ENCODE measurements at regions not wholly inside any gene's neighbourhood (a gene's known extent, or its start where the extent isn't known, plus 50 kb on each side); places are given as distances from the start of the nearest gene placed in this dataset.
A peak's percentile ranks its signal among the peaks of the same experiment; 100 is the strongest.

DNA sequence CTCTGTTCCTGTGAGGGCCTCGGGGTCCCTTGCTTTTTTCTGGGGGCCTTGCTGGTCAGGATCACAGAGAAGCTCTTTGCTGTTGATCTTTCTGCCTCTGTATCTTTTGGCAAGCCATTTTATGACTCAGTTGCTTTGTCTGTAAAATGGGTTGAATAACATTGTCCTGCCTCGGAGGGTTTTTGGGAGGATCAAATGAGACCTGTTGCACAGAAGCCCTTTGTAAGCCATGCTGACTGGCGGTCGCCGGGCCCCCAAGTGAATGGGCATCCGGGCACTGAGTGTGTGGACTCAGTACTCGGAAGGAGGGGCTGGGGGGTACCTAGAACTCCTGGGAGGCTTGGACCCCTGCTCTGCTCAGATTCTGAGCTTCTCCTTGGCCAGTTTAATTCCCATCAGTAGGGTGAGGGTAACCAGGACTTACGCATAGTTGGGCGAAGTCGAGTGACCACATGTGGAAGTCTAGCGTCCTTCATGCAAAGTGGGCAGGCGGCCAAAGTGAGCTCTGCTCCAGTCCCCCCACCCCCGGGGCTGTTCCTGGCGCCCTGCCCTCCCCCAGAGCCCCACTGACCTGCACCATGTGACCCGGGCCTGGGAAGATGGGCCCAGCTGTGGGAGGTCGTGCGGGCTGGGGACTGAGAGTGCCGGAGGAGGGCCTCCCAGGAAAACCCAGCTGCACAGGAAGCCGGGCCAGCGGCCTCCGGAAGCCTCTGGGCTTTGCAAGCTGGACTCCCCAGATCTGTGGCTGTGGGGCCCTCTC, 284.0 kb downstream of the SEC14L1 start:
- TF ChIP-seq, protein P1, sequence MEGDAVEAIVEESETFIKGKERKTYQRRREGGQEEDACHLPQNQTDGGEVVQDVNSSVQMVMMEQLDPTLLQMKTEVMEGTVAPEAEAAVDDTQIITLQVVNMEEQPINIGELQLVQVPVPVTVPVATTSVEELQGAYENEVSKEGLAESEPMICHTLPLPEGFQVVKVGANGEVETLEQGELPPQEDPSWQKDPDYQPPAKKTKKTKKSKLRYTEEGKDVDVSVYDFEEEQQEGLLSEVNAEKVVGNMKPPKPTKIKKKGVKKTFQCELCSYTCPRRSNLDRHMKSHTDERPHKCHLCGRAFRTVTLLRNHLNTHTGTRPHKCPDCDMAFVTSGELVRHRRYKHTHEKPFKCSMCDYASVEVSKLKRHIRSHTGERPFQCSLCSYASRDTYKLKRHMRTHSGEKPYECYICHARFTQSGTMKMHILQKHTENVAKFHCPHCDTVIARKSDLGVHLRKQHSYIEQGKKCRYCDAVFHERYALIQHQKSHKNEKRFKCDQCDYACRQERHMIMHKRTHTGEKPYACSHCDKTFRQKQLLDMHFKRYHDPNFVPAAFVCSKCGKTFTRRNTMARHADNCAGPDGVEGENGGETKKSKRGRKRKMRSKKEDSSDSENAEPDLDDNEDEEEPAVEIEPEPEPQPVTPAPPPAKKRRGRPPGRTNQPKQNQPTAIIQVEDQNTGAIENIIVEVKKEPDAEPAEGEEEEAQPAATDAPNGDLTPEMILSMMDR (IDR thresholded peaks at IDR 0.05), result peak in 1 of 12 donors; percentile 24
- TF ChIP-seq POLR2A (IDR thresholded peaks at IDR 0.05), result no peak
- H3K27me3 ChIP-seq, result no peaks in the 10 kb centered on the region
- ATAC-seq (peak; percentile 47 to 75 (median 57)), DNase-seq (peak; percentile 94 to 98 (median 96))
- H3K4me3 ChIP-seq, result no peak overlapping the region
- peaks cover 0 to 2% (median 0%) of the 10 kb centered on the region in 9 donors for H3K36me3 ChIP-seq
- peak overlapping the region; percentile 43 to 97 (median 80) for H3K27ac ChIP-seq
- 19 to 28% (median 22%) methylated on average over 16 to 21 of the region's 21 CpGs for WGBS, 4 donors
- H3K9me3 ChIP-seq, result no peaks in the 10 kb centered on the region
- H3K4me1 ChIP-seq, result peaks cover 36 to 100% (median 99%) of the 10 kb centered on the region in 12 donors
- intact Hi-C loops (cut with DNase I), result loop anchor here (5.0 to 10.0 kb wide), 4 partner anchors 37 to 92 kb away; no protein-coding TSS in a partner anchor

DNA sequence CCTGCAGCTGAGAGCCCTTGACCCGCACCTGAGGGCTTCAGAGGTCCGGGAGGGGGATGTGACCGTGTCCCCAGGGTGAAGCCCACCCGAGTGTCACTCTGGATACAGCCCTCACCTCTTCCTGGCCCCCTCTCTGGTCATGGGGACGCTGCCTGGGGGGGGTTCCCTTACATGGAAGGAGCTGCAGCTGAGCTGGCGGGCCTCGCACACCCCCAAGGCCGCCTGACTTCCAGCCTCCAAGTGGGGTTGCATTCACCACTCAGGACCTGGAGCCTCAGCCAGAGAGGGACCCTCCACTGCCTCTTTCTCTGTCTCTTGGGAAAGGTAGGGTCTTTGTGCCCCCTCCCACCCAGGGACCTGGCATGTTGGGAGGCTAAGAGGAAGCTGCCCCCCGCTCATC, 284.6 kb downstream of the SEC14L1 start:
- intact Hi-C loops (cut with DNase I), result loop anchor here in 8 of 10 donors (5.0 to 10.0 kb wide), 3 partner anchors 51 to 93 kb away; no protein-coding TSS in a partner anchor
- TF ChIP-seq, protein P1 (IDR thresholded peaks at IDR 0.05), result peak in 1 of 12 donors; percentile 24
- TF ChIP-seq POLR2A (IDR thresholded peaks at IDR 0.05), result no peak
- ATAC-seq (no peak), DNase-seq (peak in 1 of 5 donors; percentile 65)
- no peaks in the 10 kb centered on the region for H3K9me3 ChIP-seq
- H3K4me3 ChIP-seq, result no peak overlapping the region
- H3K27ac ChIP-seq, result peak overlapping the region; percentile 69 to 97 (median 80)
- peaks cover 33 to 100% (median 98%) of the 10 kb centered on the region in 12 donors for H3K4me1 ChIP-seq
- peaks cover 0 to 2% (median 0%) of the 10 kb centered on the region in 9 donors for H3K36me3 ChIP-seq
- WGBS, 4 donors, result 30 to 52% (median 42%) methylated on average over 7 to 9 of the region's 9 CpGs
- no peaks in the 10 kb centered on the region for H3K27me3 ChIP-seq

- TF ChIP-seq, protein P1 (IDR thresholded peaks at IDR 0.05), result no peak
- no peak for TF ChIP-seq POLR2A (IDR thresholded peaks at IDR 0.05)
- no peak overlapping the region for H3K4me3 ChIP-seq
- peaks cover 0 to 2% (median 0%) of the 10 kb centered on the region in 9 donors for H3K36me3 ChIP-seq
- H3K9me3 ChIP-seq, result no peaks in the 10 kb centered on the region
- no peaks in the 10 kb centered on the region for H3K27me3 ChIP-seq
- peaks cover 33 to 100% (median 98%) of the 10 kb centered on the region in 12 donors for H3K4me1 ChIP-seq
- DNase-seq (peak in 2 of 5 donors; percentile 36 to 70), ATAC-seq (no peak)
- peak overlapping the region; percentile 69 to 97 (median 80) for H3K27ac ChIP-seq
- intact Hi-C loops (cut with DNase I), result loop anchor here in 8 of 10 donors (2.0 to 10.0 kb wide), 4 partner anchors 51 to 95 kb away; no protein-coding TSS in a partner anchor
- WGBS, 4 donors, result 66 to 73% (median 69%) methylated on average over 11 to 23 of the region's 23 CpGs
Measured at GRCh38 chr17:77425791-77426641, 285.2 kb downstream of the SEC14L1 start.
